GM23338 (cell line): ENCODE measurements at regions not wholly inside any gene's neighbourhood (a gene's known extent, or its start where the extent isn't known, plus 50 kb on each side); places are given as distances from the start of the nearest gene placed in this dataset.

ENCODE experiments used
- EZH2 ChIP-seq: fragments of 200-600 bp; sonication (generic); IDR thresholded peaks from one replicate; pipeline ENCODE4 v1.8.0; 2017; ENCODE audit warnings: antibody characterized with exemption, mild to moderate bottlenecking, low read depth; ENCODE audit not compliant: unreplicated experiment
- EZH2phosphoT487 ChIP-seq: fragments of 200-600 bp; sonication (generic); IDR thresholded peaks from one replicate; pipeline ENCODE4 v1.8.1; 2018; ENCODE audit warnings: antibody characterized with exemption; ENCODE audit not compliant: unreplicated experiment
- JUNB ChIP-seq: IDR thresholded peaks from one replicate; pipeline ENCODE4 v1.6.1; 2016; ENCODE audit warnings: antibody characterized with exemption; ENCODE audit not compliant: unreplicated experiment
- POLR2AphosphoS5 ChIP-seq: IDR thresholded peaks from 2 replicates; pipeline ENCODE4 v1.6.1; 2016; ENCODE audit warnings: antibody characterized with exemption, low read depth
- STAT1 ChIP-seq: IDR thresholded peaks from one replicate; pipeline ENCODE4 v1.6.1; 2016; ENCODE audit warnings: antibody characterized with exemption; ENCODE audit not compliant: unreplicated experiment
- ZNF114 ChIP-seq: fragments of 250-450 bp; sonication (Bioruptor Pico); IDR thresholded peaks from 2 replicates; pipeline ENCODE4 v1.5.0; 2020; ENCODE audit warnings: mild to moderate bottlenecking, moderate library complexity
- TF ChIP-seq, protein P1 (sequence below), 2 experiments: fragments of 200-600 bp in 1 of 2; sonication (generic) in 1 of 2; conservative IDR thresholded peaks; 2 replicates each; pipeline versions ENCODE4 v1.5.1 to v1.6.1; 2016 to 2017; ENCODE audit warnings: antibody characterized with exemption in 2 of 2, low read depth in 2 of 2, mild to moderate bottlenecking in 2 of 2, moderate library complexity in 1 of 2
- TF ChIP-seq, protein P2 (sequence below): IDR thresholded peaks from 2 replicates; pipeline ENCODE4 v1.6.1; 2016; ENCODE audit warnings: antibody characterized with exemption
- TF ChIP-seq, protein P3 (sequence below): IDR thresholded peaks from one replicate; pipeline ENCODE4 v1.6.1; 2018; ENCODE audit warnings: antibody characterized with exemption; ENCODE audit not compliant: unreplicated experiment
- TF ChIP-seq, protein P4 (sequence below): fragments of 250-450 bp; sonication (Bioruptor Pico); IDR thresholded peaks from 2 replicates; pipeline ENCODE4 v1.5.0; 2020; ENCODE audit warnings: mild to moderate bottlenecking, moderate library complexity

DNA sequence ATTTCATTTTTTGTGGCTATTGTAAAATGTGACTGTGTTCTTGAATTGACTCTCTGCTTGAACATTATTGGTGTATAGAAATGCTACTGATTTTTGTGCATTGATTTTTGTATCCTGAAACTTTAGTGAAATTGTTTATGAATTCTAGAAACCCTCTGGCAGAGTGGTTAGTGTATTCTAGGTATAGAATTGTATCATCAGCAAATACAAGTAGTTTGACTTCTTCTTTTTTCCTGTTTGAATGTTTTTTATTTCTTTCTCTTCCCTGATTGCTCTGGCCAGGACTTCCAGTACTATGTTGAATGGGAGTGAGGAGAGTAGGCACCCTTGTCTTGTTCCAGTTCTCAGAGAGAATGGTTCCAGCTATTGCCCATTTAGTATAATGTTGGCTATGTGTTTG is 88.8 kb upstream of the HMHB1 start:
- TF ChIP-seq, protein P1, sequence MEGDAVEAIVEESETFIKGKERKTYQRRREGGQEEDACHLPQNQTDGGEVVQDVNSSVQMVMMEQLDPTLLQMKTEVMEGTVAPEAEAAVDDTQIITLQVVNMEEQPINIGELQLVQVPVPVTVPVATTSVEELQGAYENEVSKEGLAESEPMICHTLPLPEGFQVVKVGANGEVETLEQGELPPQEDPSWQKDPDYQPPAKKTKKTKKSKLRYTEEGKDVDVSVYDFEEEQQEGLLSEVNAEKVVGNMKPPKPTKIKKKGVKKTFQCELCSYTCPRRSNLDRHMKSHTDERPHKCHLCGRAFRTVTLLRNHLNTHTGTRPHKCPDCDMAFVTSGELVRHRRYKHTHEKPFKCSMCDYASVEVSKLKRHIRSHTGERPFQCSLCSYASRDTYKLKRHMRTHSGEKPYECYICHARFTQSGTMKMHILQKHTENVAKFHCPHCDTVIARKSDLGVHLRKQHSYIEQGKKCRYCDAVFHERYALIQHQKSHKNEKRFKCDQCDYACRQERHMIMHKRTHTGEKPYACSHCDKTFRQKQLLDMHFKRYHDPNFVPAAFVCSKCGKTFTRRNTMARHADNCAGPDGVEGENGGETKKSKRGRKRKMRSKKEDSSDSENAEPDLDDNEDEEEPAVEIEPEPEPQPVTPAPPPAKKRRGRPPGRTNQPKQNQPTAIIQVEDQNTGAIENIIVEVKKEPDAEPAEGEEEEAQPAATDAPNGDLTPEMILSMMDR (conservative IDR thresholded peaks at IDR 0.05; ENCODE audit: low read depth in 2 of 2): no peak
- TF ChIP-seq, protein P2, sequence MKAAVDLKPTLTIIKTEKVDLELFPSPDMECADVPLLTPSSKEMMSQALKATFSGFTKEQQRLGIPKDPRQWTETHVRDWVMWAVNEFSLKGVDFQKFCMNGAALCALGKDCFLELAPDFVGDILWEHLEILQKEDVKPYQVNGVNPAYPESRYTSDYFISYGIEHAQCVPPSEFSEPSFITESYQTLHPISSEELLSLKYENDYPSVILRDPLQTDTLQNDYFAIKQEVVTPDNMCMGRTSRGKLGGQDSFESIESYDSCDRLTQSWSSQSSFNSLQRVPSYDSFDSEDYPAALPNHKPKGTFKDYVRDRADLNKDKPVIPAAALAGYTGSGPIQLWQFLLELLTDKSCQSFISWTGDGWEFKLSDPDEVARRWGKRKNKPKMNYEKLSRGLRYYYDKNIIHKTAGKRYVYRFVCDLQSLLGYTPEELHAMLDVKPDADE: no peak
- no peak for TF ChIP-seq EZH2
- no peak for TF ChIP-seq EZH2phosphoT487
- TF ChIP-seq JUNB: no peak
- TF ChIP-seq POLR2AphosphoS5: no peak
- no peak for TF ChIP-seq STAT1
- TF ChIP-seq, protein P3, sequence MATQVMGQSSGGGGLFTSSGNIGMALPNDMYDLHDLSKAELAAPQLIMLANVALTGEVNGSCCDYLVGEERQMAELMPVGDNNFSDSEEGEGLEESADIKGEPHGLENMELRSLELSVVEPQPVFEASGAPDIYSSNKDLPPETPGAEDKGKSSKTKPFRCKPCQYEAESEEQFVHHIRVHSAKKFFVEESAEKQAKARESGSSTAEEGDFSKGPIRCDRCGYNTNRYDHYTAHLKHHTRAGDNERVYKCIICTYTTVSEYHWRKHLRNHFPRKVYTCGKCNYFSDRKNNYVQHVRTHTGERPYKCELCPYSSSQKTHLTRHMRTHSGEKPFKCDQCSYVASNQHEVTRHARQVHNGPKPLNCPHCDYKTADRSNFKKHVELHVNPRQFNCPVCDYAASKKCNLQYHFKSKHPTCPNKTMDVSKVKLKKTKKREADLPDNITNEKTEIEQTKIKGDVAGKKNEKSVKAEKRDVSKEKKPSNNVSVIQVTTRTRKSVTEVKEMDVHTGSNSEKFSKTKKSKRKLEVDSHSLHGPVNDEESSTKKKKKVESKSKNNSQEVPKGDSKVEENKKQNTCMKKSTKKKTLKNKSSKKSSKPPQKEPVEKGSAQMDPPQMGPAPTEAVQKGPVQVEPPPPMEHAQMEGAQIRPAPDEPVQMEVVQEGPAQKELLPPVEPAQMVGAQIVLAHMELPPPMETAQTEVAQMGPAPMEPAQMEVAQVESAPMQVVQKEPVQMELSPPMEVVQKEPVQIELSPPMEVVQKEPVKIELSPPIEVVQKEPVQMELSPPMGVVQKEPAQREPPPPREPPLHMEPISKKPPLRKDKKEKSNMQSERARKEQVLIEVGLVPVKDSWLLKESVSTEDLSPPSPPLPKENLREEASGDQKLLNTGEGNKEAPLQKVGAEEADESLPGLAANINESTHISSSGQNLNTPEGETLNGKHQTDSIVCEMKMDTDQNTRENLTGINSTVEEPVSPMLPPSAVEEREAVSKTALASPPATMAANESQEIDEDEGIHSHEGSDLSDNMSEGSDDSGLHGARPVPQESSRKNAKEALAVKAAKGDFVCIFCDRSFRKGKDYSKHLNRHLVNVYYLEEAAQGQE: no peak
- no peak for TF ChIP-seq ZNF114
- TF ChIP-seq, protein P4, sequence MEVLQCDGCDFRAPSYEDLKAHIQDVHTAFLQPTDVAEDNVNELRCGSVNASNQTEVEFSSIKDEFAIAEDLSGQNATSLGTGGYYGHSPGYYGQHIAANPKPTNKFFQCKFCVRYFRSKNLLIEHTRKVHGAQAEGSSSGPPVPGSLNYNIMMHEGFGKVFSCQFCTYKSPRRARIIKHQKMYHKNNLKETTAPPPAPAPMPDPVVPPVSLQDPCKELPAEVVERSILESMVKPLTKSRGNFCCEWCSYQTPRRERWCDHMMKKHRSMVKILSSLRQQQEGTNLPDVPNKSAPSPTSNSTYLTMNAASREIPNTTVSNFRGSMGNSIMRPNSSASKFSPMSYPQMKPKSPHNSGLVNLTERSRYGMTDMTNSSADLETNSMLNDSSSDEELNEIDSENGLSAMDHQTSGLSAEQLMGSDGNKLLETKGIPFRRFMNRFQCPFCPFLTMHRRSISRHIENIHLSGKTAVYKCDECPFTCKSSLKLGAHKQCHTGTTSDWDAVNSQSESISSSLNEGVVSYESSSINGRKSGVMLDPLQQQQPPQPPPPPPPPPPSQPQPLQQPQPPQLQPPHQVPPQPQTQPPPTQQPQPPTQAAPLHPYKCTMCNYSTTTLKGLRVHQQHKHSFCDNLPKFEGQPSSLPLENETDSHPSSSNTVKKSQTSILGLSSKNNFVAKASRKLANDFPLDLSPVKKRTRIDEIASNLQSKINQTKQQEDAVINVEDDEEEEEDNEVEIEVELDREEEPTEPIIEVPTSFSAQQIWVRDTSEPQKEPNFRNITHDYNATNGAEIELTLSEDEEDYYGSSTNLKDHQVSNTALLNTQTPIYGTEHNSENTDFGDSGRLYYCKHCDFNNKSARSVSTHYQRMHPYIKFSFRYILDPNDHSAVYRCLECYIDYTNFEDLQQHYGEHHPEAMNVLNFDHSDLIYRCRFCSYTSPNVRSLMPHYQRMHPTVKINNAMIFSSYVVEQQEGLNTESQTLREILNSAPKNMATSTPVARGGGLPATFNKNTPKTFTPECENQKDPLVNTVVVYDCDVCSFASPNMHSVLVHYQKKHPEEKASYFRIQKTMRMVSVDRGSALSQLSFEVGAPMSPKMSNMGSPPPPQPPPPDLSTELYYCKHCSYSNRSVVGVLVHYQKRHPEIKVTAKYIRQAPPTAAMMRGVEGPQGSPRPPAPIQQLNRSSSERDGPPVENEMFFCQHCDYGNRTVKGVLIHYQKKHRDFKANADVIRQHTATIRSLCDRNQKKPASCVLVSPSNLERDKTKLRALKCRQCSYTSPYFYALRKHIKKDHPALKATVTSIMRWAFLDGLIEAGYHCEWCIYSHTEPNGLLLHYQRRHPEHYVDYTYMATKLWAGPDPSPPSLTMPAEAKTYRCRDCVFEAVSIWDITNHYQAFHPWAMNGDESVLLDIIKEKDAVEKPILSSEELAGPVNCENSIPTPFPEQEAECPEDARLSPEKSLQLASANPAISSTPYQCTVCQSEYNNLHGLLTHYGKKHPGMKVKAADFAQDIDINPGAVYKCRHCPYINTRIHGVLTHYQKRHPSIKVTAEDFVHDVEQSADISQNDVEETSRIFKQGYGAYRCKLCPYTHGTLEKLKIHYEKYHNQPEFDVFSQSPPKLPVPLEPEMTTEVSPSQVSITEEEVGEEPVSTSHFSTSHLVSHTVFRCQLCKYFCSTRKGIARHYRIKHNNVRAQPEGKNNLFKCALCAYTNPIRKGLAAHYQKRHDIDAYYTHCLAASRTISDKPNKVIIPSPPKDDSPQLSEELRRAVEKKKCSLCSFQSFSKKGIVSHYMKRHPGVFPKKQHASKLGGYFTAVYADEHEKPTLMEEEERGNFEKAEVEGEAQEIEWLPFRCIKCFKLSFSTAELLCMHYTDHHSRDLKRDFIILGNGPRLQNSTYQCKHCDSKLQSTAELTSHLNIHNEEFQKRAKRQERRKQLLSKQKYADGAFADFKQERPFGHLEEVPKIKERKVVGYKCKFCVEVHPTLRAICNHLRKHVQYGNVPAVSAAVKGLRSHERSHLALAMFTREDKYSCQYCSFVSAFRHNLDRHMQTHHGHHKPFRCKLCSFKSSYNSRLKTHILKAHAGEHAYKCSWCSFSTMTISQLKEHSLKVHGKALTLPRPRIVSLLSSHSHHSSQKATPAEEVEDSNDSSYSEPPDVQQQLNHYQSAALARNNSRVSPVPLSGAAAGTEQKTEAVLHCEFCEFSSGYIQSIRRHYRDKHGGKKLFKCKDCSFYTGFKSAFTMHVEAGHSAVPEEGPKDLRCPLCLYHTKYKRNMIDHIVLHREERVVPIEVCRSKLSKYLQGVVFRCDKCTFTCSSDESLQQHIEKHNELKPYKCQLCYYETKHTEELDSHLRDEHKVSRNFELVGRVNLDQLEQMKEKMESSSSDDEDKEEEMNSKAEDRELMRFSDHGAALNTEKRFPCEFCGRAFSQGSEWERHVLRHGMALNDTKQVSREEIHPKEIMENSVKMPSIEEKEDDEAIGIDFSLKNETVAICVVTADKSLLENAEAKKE (CRISPR knock-in tag): no peak
